Panc1 (cell line): ENCODE measurements at regions not wholly inside any gene's neighbourhood (a gene's known extent, or its start where the extent isn't known, plus 50 kb on each side); places are given as distances from the start of the nearest gene placed in this dataset.

Experiments
- ATAC-seq: fragments of 200-7000 bp; cut with Tn5 transposase; 2 replicates; pipeline ENCODE4 v1.9.1; 2020; ENCODE audit warnings: mild to moderate bottlenecking, moderate library complexity
- BruUV-seq: library from RNA; stranded (reverse); fragments of 400-500 nt; replicated peaks from 2 replicates; lab custom pipeline; 2021; lab: Mats Ljungman, UMichigan
- CTCF ChIA-PET: fragments of 300-600 bp; sonication (Branson Sonifier 250); formaldehyde crosslinking; loops from one replicate; lab custom pipeline; 2022; ENCODE audit warnings: antibody characterized with exemption; lab: Charles Lee
- POLR2A ChIA-PET: fragments of 300-600 bp; sonication (Branson Sonifier 250); formaldehyde crosslinking; loops from one replicate; lab custom pipeline; 2022; ENCODE audit warnings: antibody characterized with exemption; lab: Charles Lee
- DNase-seq: peaks from one replicate; pipeline ENCODE4 v3.0.0-alpha.2; 2010; ENCODE audit warnings: low read depth, low spot score
- H3K27ac ChIP-seq: 2 replicates; pipeline ENCODE4 v1.5.1; 2011; ENCODE audit warnings: mild to moderate bottlenecking, low read length, inconsistent platforms
- H3K27me3 ChIP-seq: fragments of 200-500 bp; sonication (Bioruptor generic); 2 replicates; pipeline ENCODE4 v1.6.0; 2014; ENCODE audit warnings: low read length, inconsistent platforms; ENCODE audit not compliant: control insufficient read depth, insufficient read depth
- H3K36me3 ChIP-seq: fragments of 200-500 bp; sonication (Bioruptor generic); 2 replicates; pipeline ENCODE4 v1.5.1; 2014; ENCODE audit warnings: inconsistent platforms, mild to moderate bottlenecking, low read length, moderate library complexity; ENCODE audit not compliant: control insufficient read depth, insufficient read depth
- H3K4me1 ChIP-seq: 2 replicates; pipeline ENCODE4 v1.5.1; 2011; ENCODE audit warnings: inconsistent platforms, mild to moderate bottlenecking, low read length, moderate library complexity; ENCODE audit not compliant: control insufficient read depth, insufficient read depth
- H3K4me3 ChIP-seq, 2 experiments: 2 replicates each; pipeline ENCODE4 v1.5.1; 2011 to 2012; ENCODE audit warnings: low read depth in 2 of 2, low read length in 2 of 2, mild to moderate bottlenecking in 2 of 2, inconsistent platforms in 1 of 2, moderate library complexity in 1 of 2
- H3K9me3 ChIP-seq: fragments of 200-500 bp; sonication (Bioruptor generic); 2 replicates; pipeline ENCODE4 v1.5.1; 2014; ENCODE audit warnings: low read depth, mild to moderate bottlenecking, inconsistent platforms, low read length, moderate library complexity; ENCODE audit not compliant: control insufficient read depth, insufficient read depth
- CTCF ChIP-seq: fragments of 450-650 bp; IDR thresholded peaks from 2 replicates; pipeline ENCODE4 v1.5.1; 2017; ENCODE audit warnings: mild to moderate bottlenecking
- POLR2AphosphoS5 ChIP-seq: IDR thresholded peaks from 2 replicates; pipeline ENCODE4 v1.6.1; 2012; ENCODE audit warnings: mild to moderate bottlenecking, low read depth, low read length, moderate library complexity
- SIN3A ChIP-seq: IDR thresholded peaks from 2 replicates; pipeline ENCODE4 v1.6.1; 2012; ENCODE audit warnings: low read depth, mild to moderate bottlenecking, low read length, moderate library complexity, borderline replicate concordance; ENCODE audit not compliant: insufficient read depth
- TCF7L2 ChIP-seq: IDR thresholded peaks from 2 replicates; pipeline ENCODE4 v1.6.1; 2011; ENCODE audit warnings: mild to moderate bottlenecking, low read depth, low read length, inconsistent platforms
- in situ Hi-C: cut with HindIII; loops from 2 replicates; pipeline ENCODE4 v1.10.0; 2016; ENCODE audit warnings: low sequenced_read_pairs, low pct_unique_long_range_greater_than_20kb
- intact Hi-C: fragments of 100-400 bp; cut with micrococcal nuclease; formaldehyde crosslinking; loops from one replicate; pipeline ENCODE4 v1.10.0; 2022; ENCODE audit not compliant: unreplicated experiment
- TF ChIP-seq, protein P1 (sequence below), 2 experiments: IDR thresholded peaks; 2 replicates each; pipeline ENCODE4 v1.6.1; 2011 to 2012; ENCODE audit warnings: low read depth in 2 of 2, control low read depth in 1 of 2, low read length in 1 of 2, mild to moderate bottlenecking in 1 of 2, moderate library complexity in 1 of 2; ENCODE audit not compliant: insufficient read depth in 1 of 2

DNA sequence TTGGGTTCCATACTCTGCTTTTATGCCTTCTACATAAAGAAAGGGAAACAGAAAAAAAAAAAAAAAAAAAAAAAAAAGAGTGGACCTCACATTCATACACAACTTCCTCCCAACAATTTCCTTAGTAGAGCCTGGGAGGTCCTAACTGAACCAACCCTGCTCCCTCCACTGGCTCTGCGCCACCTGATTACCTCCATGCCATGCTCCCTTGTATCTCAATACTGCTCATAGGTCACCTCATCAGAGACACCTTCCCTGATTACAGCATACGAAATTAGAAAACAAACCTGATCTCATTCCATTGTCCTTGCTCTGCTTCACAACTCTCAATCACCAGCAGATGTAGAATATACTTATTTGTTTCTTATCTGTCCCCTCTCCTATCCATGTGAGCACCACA, 134.2 kb upstream of the EYA4 start:
- Histone ChIP-seq H3K36me3 (no peaks in the 10 kb centered on the region), H3K27me3 (no peaks in the 10 kb centered on the region), H3K4me3 (no peak overlapping the region), H3K27ac (no peak overlapping the region), H3K4me1 (no peaks in the 10 kb centered on the region), H3K9me3 (no peaks in the 10 kb centered on the region)
- TF ChIP-seq TCF7L2: no peak
- no peak for TF ChIP-seq CTCF
- no peak for TF ChIP-seq POLR2AphosphoS5
- TF ChIP-seq, protein P1, sequence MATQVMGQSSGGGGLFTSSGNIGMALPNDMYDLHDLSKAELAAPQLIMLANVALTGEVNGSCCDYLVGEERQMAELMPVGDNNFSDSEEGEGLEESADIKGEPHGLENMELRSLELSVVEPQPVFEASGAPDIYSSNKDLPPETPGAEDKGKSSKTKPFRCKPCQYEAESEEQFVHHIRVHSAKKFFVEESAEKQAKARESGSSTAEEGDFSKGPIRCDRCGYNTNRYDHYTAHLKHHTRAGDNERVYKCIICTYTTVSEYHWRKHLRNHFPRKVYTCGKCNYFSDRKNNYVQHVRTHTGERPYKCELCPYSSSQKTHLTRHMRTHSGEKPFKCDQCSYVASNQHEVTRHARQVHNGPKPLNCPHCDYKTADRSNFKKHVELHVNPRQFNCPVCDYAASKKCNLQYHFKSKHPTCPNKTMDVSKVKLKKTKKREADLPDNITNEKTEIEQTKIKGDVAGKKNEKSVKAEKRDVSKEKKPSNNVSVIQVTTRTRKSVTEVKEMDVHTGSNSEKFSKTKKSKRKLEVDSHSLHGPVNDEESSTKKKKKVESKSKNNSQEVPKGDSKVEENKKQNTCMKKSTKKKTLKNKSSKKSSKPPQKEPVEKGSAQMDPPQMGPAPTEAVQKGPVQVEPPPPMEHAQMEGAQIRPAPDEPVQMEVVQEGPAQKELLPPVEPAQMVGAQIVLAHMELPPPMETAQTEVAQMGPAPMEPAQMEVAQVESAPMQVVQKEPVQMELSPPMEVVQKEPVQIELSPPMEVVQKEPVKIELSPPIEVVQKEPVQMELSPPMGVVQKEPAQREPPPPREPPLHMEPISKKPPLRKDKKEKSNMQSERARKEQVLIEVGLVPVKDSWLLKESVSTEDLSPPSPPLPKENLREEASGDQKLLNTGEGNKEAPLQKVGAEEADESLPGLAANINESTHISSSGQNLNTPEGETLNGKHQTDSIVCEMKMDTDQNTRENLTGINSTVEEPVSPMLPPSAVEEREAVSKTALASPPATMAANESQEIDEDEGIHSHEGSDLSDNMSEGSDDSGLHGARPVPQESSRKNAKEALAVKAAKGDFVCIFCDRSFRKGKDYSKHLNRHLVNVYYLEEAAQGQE (IDR thresholded peaks at IDR 0.05; ENCODE audit: insufficient read depth in 1 of 2, low read depth in 2 of 2, low read length in 1 of 2): no peak
- no peak for TF ChIP-seq SIN3A
- no TSS peak for BruUV-seq
- ATAC-seq (no peak), DNase-seq (no peak)
- CTCF ChIA-PET: no interaction called here
- POLR2A ChIA-PET: no interaction called here
- in situ Hi-C loops (no loop called here), intact Hi-C loops (no loop called here)

DNA sequence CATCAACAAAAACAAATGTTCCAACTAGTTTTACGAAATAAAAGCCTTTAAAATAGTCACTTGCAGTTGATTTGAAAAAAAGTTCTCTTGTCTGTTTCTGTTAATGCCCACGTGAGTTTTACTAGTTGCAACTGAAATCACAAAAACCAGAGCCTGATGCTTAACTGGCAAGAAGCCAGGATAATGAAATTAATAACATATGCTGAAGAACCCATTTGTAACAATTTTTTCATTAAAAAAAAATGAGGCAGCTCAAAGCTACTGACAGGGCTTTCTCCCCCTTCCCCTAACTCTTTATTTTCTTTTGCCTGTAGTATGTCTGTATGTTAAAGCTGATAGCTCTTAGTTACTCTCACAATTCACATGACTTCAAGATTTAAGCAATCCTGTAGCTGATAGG, 132.7 kb upstream of the EYA4 start:
- no peaks in the 10 kb centered on the region for H3K36me3 ChIP-seq
- TF ChIP-seq CTCF (no peak), SIN3A (no peak), POLR2AphosphoS5 (no peak)
- DNase-seq (no peak), ATAC-seq (no peak)
- no peak overlapping the region for H3K27ac ChIP-seq
- intact Hi-C loops (no loop called here), in situ Hi-C loops (no loop called here)
- no TSS peak for BruUV-seq
- no peak overlapping the region for H3K4me3 ChIP-seq
- H3K27me3 ChIP-seq: no peaks in the 10 kb centered on the region
- CTCF ChIA-PET: no interaction called here
- H3K4me1 ChIP-seq: no peaks in the 10 kb centered on the region
- POLR2A ChIA-PET: no interaction called here
- H3K9me3 ChIP-seq: no peaks in the 10 kb centered on the region

- no TSS peak for BruUV-seq
- ChIA-PET POLR2A (no interaction called here), CTCF (no interaction called here)
Observed at GRCh38 chr6:133114973-133115372, 126.2 kb upstream of the EYA4 start.

More at GRCh38 chr6:133114973-133115372, 126.2 kb upstream of the EYA4 start:
- no peak for DNase-seq
- in situ Hi-C loops (no loop called here), intact Hi-C loops (no loop called here)
- Histone ChIP-seq H3K9me3 (peaks cover 3% of the 10 kb centered on the region; the same call in 1 of the 2 replicates), H3K27me3 (no peaks in the 10 kb centered on the region), H3K4me3 (no peak overlapping the region), H3K36me3 (no peaks in the 10 kb centered on the region), H3K27ac (no peak overlapping the region), H3K4me1 (no peaks in the 10 kb centered on the region)
- no peak for ATAC-seq
- TF ChIP-seq, protein P1 (IDR thresholded peaks at IDR 0.05; ENCODE audit: insufficient read depth in 1 of 2, low read depth in 2 of 2, low read length in 1 of 2): no peak
- no peak for TF ChIP-seq TCF7L2
- TF ChIP-seq CTCF: no peak
- no peak for TF ChIP-seq SIN3A
- no peak for TF ChIP-seq POLR2AphosphoS5
